ENCODE measurements at regions not wholly inside any gene's neighbourhood (a gene's known extent, or its start where the extent isn't known, plus 50 kb on each side); places are given as distances from the start of the nearest gene placed in this dataset.

DNA sequence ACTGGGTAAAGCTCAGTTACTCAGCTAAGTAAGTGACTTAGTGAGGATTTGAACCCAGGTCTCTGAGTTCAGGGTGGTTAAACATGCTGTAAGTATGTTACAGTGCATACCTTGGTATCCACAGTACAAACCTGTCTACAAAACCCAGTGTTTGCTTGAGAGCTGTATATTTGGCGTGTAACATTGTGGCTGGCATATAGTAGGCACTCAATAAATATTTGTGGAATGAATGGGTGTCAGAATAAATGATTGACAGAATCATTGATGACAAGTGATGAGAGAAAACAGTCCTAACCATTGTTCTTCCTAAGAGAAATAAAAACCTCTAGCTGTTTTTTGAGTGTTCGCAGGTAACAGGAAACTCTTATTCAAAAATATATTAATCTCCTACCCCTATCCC lies 79.7 kb upstream of the BCOR start:
- TF ChIP-seq, protein P1, sequence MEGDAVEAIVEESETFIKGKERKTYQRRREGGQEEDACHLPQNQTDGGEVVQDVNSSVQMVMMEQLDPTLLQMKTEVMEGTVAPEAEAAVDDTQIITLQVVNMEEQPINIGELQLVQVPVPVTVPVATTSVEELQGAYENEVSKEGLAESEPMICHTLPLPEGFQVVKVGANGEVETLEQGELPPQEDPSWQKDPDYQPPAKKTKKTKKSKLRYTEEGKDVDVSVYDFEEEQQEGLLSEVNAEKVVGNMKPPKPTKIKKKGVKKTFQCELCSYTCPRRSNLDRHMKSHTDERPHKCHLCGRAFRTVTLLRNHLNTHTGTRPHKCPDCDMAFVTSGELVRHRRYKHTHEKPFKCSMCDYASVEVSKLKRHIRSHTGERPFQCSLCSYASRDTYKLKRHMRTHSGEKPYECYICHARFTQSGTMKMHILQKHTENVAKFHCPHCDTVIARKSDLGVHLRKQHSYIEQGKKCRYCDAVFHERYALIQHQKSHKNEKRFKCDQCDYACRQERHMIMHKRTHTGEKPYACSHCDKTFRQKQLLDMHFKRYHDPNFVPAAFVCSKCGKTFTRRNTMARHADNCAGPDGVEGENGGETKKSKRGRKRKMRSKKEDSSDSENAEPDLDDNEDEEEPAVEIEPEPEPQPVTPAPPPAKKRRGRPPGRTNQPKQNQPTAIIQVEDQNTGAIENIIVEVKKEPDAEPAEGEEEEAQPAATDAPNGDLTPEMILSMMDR (IDR thresholded peaks at IDR 0.05) = no peak
- no peak for TF ChIP-seq POLR2A (IDR thresholded peaks at IDR 0.05)

Measured in testis (tissue), 2 donors.